Forelimb muscle (tissue), 1 donor: ENCODE measurements at regions not wholly inside any gene's neighbourhood (a gene's known extent, or its start where the extent isn't known, plus 50 kb on each side); places are given as distances from the start of the nearest gene placed in this dataset.
"Not testable (repeated sequence)": the region's sequence is repeated elsewhere in the genome, so short reads cannot be mapped to it uniquely, and the experiment has no call there.

ENCODE experiments used
- DNase-seq: peaks from one replicate; pipeline ENCODE4 v3.0.0-alpha.2; 2013; ENCODE audit warnings: low read depth

DNA sequence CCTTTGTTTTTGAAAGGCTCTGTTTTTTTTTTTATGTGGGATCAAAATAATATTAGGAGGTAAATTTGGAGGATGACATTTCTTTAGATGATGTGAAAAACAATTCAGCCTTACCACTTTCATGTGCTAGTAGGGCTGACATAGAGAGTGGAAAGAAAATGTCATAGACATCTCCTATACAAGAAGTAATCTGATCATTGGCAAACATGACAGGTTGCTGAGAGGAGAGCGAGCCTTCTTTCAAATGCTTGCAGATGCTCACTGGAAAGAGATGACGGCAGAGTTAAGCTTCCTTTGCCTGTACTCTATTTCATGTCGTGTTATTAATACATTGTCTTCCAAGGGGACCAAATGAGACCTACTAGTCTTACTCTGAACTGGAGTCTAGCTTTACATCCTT, 160.1 kb upstream of the DAP start:
- DNase-seq: peak; percentile 17

DNA sequence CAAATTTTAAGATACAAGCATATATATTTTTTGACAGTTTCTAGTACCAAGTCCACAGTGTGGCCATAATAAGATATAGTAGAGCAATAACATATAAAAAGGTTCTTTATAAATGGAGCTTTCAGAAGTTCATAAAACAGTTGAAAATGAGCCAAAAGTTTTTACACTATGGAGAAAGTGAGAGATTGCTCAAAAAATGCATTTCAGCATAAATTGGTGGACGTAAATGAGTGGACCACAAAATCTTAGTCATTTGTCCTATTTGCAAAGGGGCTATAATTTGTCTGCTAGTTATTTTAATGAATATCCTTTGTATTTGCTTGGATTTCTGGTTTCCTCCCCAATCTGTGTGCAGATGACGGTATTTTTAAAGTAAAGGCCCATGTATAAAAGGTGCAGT, 159.4 kb upstream of the DAP start:
- DNase-seq: no peak

DNA sequence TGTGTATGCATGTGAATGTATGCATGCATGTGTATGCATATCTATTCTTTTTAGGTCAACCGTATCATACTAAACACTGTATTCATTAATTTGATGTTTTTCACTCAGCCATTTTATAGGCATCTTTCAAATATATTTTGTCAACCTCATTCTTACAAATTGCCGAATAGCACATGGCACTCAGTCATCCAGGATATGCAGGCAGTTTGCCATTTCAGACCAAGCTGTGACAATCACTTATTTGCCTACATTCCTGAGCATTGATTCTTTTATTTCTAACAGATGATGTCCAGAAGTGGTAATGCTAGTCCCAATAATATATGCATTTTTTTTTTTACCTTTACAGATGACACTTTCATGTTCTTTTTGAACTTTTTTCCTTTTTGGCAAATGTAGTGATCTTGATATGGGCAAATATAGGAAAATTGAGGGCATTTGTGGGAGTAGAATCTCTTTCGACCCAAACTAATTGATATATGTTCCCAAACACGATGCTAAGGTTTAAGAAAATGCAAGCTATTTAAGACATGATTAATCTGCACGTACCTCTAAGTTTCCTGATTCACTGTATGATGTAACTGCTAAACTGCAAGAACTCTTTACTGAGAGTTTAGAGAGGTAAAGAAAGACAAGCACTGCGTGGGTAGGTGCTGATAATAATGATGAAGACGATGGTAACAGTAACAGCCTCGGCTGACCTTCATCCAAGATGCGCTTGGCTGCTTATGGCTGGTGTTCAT, 153.9 kb upstream of the DAP start:
- no peak for DNase-seq

DNA sequence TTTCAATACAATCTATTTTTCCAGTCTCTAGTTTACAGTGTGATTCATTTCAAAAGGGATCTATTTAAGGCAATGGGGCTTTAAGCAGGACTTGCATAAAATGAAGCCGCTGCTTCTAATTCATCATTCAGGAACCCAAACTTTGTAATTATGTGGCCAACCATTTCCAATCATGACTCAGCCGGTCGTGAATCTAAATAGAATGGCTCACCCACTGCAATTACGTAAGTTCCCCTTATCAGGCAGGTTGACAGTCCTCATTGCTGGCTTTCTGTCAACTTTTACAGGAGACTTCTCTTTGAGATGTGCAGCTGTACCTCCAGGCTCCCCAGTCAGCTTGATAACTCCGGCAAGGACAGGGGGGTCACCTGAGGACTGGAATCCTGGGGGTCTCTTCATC, 152.8 kb upstream of the DAP start:
- no peak for DNase-seq

GRCh38 chr5:10913181-10913810, 152.3 kb upstream of the DAP start:
- DNase-seq: no peak

DNA sequence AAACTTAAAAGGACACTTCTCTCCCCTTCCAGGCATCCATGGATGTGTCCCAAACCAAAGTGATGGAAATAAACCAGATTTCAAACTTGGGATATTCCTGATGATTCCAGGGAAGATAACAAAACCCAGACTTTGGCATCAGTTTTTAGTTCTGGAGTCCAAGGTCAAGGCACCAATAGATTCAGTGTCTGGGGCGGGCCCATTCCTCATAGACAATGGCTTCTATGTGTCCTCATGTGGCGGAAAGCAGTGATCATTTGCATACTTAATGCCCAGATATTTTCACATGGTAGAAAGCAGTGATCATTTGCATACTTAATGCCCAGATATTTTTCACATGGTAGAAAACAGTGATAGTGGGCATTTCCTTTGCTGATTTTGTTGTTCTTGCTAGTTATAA, 151.4 kb upstream of the DAP start:
- no peak for DNase-seq

- no peak for DNase-seq
Measured at GRCh38 chr5:10910261-10910660, 149.2 kb upstream of the DAP start.

GRCh38 chr5:10904862-10905432, 143.9 kb upstream of the DAP start:
- no peak for DNase-seq

DNA sequence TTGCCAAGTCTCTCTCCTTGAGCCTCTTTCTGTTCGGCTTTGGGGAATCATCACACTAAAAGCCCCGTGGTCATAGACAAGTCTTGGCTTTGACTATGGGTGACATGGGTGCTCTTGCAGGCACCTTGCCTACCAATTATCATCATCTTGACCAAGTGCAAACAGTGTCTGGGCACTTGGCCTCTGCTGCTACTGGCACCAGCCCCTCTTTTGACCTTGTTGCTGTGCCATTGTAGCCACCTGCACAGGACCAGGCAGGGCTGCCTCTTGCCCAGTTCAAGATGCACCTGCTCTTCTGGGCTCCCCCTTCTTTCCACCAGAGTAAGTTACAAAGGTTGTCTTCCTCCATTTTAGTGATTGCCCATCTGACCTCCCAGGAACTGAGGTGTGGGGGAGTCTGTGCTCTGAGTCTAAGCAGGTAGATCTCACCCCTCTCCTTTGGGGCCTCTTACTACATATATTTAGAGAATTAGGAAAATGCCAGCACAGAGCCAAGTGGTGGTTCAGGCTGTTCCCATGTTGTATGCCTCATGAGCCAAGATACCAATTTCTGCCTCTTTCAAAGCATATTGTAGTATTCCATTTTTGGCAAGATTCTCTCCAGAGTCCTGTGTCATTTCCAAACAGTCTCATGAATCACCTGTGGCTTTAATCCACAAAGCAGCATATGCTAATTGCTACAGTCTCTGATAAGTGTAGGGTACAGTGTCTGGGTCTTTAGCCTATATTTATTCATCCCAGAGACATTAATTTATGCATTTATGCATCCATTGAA, 142.9 kb upstream of the DAP start:
- no peak for DNase-seq

DNA sequence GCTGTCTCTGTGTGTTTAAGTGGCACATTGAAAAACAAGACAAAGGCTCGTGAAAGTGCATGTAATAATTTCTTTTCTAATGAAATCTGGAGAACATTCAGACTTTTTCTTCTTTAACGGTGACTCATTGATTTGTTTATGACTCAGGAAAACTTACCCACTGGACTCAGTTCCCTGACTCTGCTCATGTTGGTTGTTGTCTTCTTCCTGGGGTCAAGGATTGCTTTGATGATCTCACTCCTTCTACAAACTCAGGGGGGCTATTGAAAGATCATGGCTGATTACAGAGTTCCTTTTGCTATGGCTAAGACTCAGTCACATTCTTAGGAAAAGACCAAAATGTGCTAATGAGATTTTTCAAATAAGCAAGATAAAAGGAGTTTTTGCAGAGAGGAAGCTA, 141.1 kb upstream of the DAP start:
- DNase-seq: no peak

DNA sequence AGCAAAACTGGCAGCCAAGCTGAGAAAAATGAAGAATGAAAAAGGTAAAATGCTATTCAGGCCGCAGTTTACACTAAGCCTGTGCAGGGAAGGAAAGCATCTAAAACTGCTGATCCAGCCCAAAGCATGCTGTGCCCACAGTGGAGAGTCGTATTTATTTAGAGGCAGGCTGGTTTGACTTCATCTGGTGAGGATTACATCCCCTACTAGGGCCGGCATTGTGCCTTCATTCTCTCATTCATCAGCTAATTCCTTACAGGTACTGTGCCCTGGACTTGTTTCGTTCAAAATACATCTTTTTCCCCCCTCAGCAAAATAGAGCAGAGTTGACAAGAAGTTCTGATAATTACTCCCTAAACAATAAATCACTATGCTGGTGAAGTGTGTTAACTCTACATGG, 137.5 kb upstream of the DAP start:
- DNase-seq: no peak

- no peak for DNase-seq
Measured at GRCh38 chr5:10896016-10896415, 135.0 kb upstream of the DAP start.

- DNase-seq: no peak
Measured at GRCh38 chr5:10894445-10895054, 133.5 kb upstream of the DAP start.

GRCh38 chr5:10892911-10893215, 131.8 kb upstream of the DAP start:
- DNase-seq: no peak

- no peak for DNase-seq
Measured at GRCh38 chr5:10892147-10892910, 131.3 kb upstream of the DAP start.

DNA sequence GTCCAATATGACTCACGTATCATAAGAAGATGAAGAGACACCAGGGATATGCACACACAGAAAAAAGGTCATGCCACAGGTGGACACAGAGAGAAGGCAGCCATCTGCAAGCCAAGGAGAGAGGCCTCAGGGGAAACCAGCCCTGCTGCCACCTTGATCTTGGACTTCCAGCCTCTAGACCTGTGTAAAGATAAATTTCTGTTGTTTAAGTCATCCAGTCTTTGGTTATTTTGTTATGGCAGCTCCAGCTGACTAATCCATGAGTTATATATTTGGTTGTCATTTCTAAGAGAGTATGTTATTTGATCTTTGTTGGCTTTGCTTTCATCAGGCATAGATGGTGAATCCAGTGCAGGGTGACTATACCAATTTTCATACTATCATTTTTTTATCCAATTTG, 130.2 kb upstream of the DAP start:
- no peak for DNase-seq

DNA sequence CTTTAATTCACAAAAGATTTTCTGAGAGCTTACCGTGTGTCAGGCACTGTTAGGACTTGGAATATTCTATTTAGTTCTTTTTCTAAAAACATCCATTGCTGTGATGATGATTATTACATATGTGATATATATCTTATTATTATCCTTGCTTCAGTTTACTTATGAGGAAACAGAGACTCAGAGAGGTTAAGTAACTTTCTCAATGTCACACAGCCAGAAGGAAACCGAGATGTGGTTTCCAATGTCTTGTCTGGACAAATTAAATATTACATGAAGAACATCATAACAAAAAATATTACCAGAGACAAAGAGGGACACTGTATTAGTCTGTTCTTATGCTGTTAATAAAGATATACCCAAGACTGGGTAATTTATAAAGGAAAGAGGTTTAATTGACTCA, 125.5 kb upstream of the DAP start:
- no peak for DNase-seq

- DNase-seq: no peak
Measured at GRCh38 chr5:10885026-10885425, 124.0 kb upstream of the DAP start.

GRCh38 chr5:10883945-10884344, 122.9 kb upstream of the DAP start:
- DNase-seq: not testable (repeated sequence)

DNA sequence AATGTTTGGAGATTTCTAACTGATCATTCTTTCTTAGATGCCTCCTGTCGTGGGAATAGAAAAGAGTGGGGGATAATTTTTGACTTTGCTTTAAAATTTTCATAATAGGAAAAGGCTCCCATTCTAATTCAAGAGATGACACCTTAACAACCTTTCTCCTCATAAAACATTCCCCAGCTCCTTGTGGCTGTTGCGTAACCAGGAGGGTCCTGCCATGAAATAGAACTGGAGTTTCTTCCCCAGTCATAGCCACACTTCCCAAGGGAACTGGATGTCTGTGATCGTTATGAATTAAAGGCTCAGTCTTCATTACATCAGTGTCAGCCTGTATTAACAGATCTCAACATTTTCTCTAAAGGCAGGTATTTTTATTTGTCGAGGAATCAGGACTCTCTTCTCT, 119.9 kb upstream of the DAP start:
- DNase-seq: no peak

DNA sequence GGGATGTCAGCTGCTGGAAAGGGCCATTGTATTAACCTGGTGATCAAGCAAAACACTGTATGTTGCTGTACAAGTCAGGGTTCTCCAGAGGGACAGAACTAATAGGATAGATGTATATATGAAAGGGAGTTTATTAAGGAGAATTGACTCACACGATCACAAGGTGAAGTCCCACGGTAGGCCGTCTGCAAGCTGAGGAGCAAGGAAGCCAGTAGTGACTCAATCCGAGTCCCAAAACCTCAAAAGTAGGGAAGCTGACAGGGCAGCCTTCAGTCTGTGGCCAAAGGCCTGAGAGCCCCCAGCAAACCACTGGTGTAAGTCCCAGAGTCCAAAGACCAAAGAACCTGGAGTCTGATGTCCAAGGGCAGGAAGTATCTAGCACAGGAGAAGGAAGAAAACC, 116.0 kb upstream of the DAP start:
- not testable (repeated sequence) for DNase-seq
